GM13977 (cell line): ENCODE measurements at regions not wholly inside any gene's neighbourhood (a gene's known extent, or its start where the extent isn't known, plus 50 kb on each side); places are given as distances from the start of the nearest gene placed in this dataset.

ENCODE experiments used
- DNase-seq: peaks from one replicate; pipeline ENCODE4 v3.0.0; 2012; ENCODE audit warnings: low spot score
- CTCF ChIP-seq: IDR thresholded peaks from 2 replicates; pipeline ENCODE4 v1.5.1; 2012; ENCODE audit warnings: mild to moderate bottlenecking, control low read depth; ENCODE audit not compliant: insufficient read depth; ENCODE audit errors: extremely low read depth, missing control alignments
- in situ Hi-C: fragments of 300-500 bp; cut with MboI; formaldehyde crosslinking; loops from one replicate; pipeline ENCODE4 v1.12.0; 2022; ENCODE audit warnings: low sequenced_read_pairs, low pct_unique_long_range_greater_than_20kb, mixed read lengths, inconsistent platforms; ENCODE audit not compliant: unreplicated experiment

GRCh38 chr15:35822153-35822552 is 276.2 kb upstream of the DPH6 start:
- DNase-seq, result no peak
- in situ Hi-C loops, result no loop called here
- TF ChIP-seq CTCF, result no peak

GRCh38 chr15:35827141-35827540 is 281.2 kb upstream of the DPH6 start:
- no peak for DNase-seq
- in situ Hi-C loops, result no loop called here
- no peak for TF ChIP-seq CTCF

GRCh38 chr15:35827911-35828310 is 281.9 kb upstream of the DPH6 start:
- DNase-seq, result no peak
- in situ Hi-C loops, result no loop called here
- TF ChIP-seq CTCF, result no peak

GRCh38 chr15:35833581-35833980 is 287.6 kb upstream of the DPH6 start:
- no peak for TF ChIP-seq CTCF
- DNase-seq, result no peak
- in situ Hi-C loops, result no loop called here

- in situ Hi-C loops, result no loop called here
- TF ChIP-seq CTCF, result no peak
- DNase-seq, result no peak
These were observed 288.4 kb upstream of the DPH6 start for GRCh38 chr15:35834216-35834830.

GRCh38 chr15:35834866-35835265 is 288.9 kb upstream of the DPH6 start:
- in situ Hi-C loops, result no loop called here
- DNase-seq, result no peak
- no peak for TF ChIP-seq CTCF
